Skin epidermis (tissue), 12 donors: ENCODE measurements at regions not wholly inside any gene's neighbourhood (a gene's known extent, or its start where the extent isn't known, plus 50 kb on each side); places are given as distances from the start of the nearest gene placed in this dataset.

ENCODE experiments used
- H3K27ac ChIP-seq, 21 experiments: fragments of 200-600 bp; sonication (generic) in 11 of 21; one replicate each; pipeline ENCODE4 v1.5.0; 2020; ENCODE audit warnings: mild to moderate bottlenecking in 3 of 21, inconsistent platforms in 2 of 21, moderate library complexity in 2 of 21
- H3K4me3 ChIP-seq, 7 experiments: fragments of 200-600 bp; sonication (generic) in 2 of 7; one replicate each; pipeline ENCODE4 v1.5.0; 2020; ENCODE audit warnings: inconsistent platforms in 2 of 7, mild to moderate bottlenecking in 2 of 7, moderate library complexity in 1 of 7

GRCh38 chr18:73235491-73235890 lies 367.7 kb upstream of the NETO1 start:
- Histone ChIP-seq H3K4me3 (no peak overlapping the region), H3K27ac (no peak overlapping the region)

GRCh38 chr18:73232933-73233332 lies 365.1 kb upstream of the NETO1 start:
- no peak overlapping the region for H3K4me3 ChIP-seq
- no peak overlapping the region for H3K27ac ChIP-seq

GRCh38 chr18:73220663-73221062 lies 352.9 kb upstream of the NETO1 start:
- Histone ChIP-seq H3K4me3 (no peak overlapping the region), H3K27ac (no peak overlapping the region)

GRCh38 chr18:73218293-73218692 lies 350.5 kb upstream of the NETO1 start:
- Histone ChIP-seq H3K4me3 (no peak overlapping the region), H3K27ac (no peak overlapping the region)

GRCh38 chr18:73214970-73215369 lies 347.2 kb upstream of the NETO1 start:
- Histone ChIP-seq H3K27ac (no peak overlapping the region), H3K4me3 (no peak overlapping the region)

GRCh38 chr18:73212442-73212841 lies 344.7 kb upstream of the NETO1 start:
- no peak overlapping the region for H3K4me3 ChIP-seq
- H3K27ac ChIP-seq, result no peak overlapping the region

- no peak overlapping the region for H3K4me3 ChIP-seq
- H3K27ac ChIP-seq, result no peak overlapping the region
Measured at GRCh38 chr18:73201940-73202339, 334.2 kb upstream of the NETO1 start.

GRCh38 chr18:73199151-73199550 lies 331.4 kb upstream of the NETO1 start:
- Histone ChIP-seq H3K27ac (no peak overlapping the region), H3K4me3 (no peak overlapping the region)

- Histone ChIP-seq H3K27ac (no peak overlapping the region), H3K4me3 (no peak overlapping the region)
Measured at GRCh38 chr18:73189718-73190117, 321.9 kb upstream of the NETO1 start.

GRCh38 chr18:73168236-73168635 lies 300.4 kb upstream of the NETO1 start:
- no peak overlapping the region for H3K4me3 ChIP-seq
- H3K27ac ChIP-seq, result no peak overlapping the region

- H3K4me3 ChIP-seq, result no peak overlapping the region
- no peak overlapping the region for H3K27ac ChIP-seq
Measured at GRCh38 chr18:73164430-73164829, 296.6 kb upstream of the NETO1 start.

- no peak overlapping the region for H3K4me3 ChIP-seq
- H3K27ac ChIP-seq, result no peak overlapping the region
Measured at GRCh38 chr18:73163236-73163635, 295.4 kb upstream of the NETO1 start.

GRCh38 chr18:73156117-73156516 lies 288.3 kb upstream of the NETO1 start:
- H3K27ac ChIP-seq, result no peak overlapping the region
- no peak overlapping the region for H3K4me3 ChIP-seq

- Histone ChIP-seq H3K4me3 (no peak overlapping the region), H3K27ac (no peak overlapping the region)
Measured at GRCh38 chr18:73153271-73153670, 285.5 kb upstream of the NETO1 start.

- no peak overlapping the region for H3K27ac ChIP-seq
- no peak overlapping the region for H3K4me3 ChIP-seq
Measured at GRCh38 chr18:73151086-73151485, 283.3 kb upstream of the NETO1 start.

- Histone ChIP-seq H3K27ac (no peak overlapping the region), H3K4me3 (no peak overlapping the region)
Measured at GRCh38 chr18:73150199-73150598, 282.4 kb upstream of the NETO1 start.

- H3K27ac ChIP-seq, result no peak overlapping the region
- H3K4me3 ChIP-seq, result no peak overlapping the region
Measured at GRCh38 chr18:73147590-73147989, 279.8 kb upstream of the NETO1 start.

- Histone ChIP-seq H3K4me3 (no peak overlapping the region), H3K27ac (no peak overlapping the region)
Measured at GRCh38 chr18:73144030-73144429, 276.2 kb upstream of the NETO1 start.

GRCh38 chr18:73136134-73136533 lies 268.3 kb upstream of the NETO1 start:
- no peak overlapping the region for H3K27ac ChIP-seq
- no peak overlapping the region for H3K4me3 ChIP-seq

- H3K4me3 ChIP-seq, result no peak overlapping the region
- no peak overlapping the region for H3K27ac ChIP-seq
Measured at GRCh38 chr18:73124175-73124574, 256.4 kb upstream of the NETO1 start.

- H3K27ac ChIP-seq, result no peak overlapping the region
- H3K4me3 ChIP-seq, result no peak overlapping the region
Measured at GRCh38 chr18:73121207-73121606, 253.4 kb upstream of the NETO1 start.

- H3K27ac ChIP-seq, result no peak overlapping the region
Measured at GRCh38 chr18:73120626-73121025, 252.8 kb upstream of the NETO1 start.

GRCh38 chr18:73119574-73119973 lies 251.8 kb upstream of the NETO1 start:
- H3K4me3 ChIP-seq, result no peak overlapping the region
- no peak overlapping the region for H3K27ac ChIP-seq

More at GRCh38 chr18:73120626-73121025, 252.8 kb upstream of the NETO1 start:
- no peak overlapping the region for H3K4me3 ChIP-seq
